ENCODE measurements at regions not wholly inside any gene's neighbourhood (a gene's known extent, or its start where the extent isn't known, plus 50 kb on each side); places are given as distances from the start of the nearest gene placed in this dataset.

DNA sequence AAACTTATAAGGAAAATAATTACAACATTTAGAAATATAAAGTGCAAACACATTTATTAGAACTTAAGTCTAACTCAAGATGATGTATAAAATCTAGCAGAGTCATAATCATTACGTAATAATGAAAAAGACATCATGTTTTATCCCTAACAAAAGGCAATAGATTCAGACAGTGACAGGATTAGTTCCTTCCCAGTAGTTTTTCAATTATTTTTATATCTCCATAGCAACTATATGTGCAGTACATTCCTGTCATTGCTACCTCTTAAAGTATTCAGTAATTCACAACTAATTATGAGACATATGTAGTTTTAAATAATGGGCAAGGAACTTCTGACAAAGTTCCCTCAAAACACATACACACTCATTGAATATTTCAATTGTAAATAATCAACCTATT lies 687.9 kb downstream of the CCDC85A start:
- TF ChIP-seq, protein P1, sequence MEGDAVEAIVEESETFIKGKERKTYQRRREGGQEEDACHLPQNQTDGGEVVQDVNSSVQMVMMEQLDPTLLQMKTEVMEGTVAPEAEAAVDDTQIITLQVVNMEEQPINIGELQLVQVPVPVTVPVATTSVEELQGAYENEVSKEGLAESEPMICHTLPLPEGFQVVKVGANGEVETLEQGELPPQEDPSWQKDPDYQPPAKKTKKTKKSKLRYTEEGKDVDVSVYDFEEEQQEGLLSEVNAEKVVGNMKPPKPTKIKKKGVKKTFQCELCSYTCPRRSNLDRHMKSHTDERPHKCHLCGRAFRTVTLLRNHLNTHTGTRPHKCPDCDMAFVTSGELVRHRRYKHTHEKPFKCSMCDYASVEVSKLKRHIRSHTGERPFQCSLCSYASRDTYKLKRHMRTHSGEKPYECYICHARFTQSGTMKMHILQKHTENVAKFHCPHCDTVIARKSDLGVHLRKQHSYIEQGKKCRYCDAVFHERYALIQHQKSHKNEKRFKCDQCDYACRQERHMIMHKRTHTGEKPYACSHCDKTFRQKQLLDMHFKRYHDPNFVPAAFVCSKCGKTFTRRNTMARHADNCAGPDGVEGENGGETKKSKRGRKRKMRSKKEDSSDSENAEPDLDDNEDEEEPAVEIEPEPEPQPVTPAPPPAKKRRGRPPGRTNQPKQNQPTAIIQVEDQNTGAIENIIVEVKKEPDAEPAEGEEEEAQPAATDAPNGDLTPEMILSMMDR (IDR thresholded peaks at IDR 0.05; ENCODE audit: unreplicated experiment): no peak
- intact Hi-C loops (cut with micrococcal nuclease; ENCODE audit: unreplicated experiment): no loop called here
- H3K4me3 Mint-ChIP-seq (ENCODE audit: low read depth, unreplicated experiment): no peak overlapping the region
- no peak for DNase-seq
- no peak overlapping the region for H3K27ac Mint-ChIP-seq (ENCODE audit: unreplicated experiment)
- CTCF ChIA-PET: no interaction called here
- H3K9me3 Mint-ChIP-seq (ENCODE audit: low read depth, unreplicated experiment): no peaks in the 10 kb centered on the region
- BruUV-seq (replicated peaks): no TSS peak
- no peaks in the 10 kb centered on the region for H3K36me3 Mint-ChIP-seq (ENCODE audit: insufficient read depth, unreplicated experiment)
- H3K27me3 Mint-ChIP-seq (ENCODE audit: unreplicated experiment): no peaks in the 10 kb centered on the region
- no peaks in the 10 kb centered on the region for H3K4me1 Mint-ChIP-seq (ENCODE audit: low read depth, unreplicated experiment)

DNA sequence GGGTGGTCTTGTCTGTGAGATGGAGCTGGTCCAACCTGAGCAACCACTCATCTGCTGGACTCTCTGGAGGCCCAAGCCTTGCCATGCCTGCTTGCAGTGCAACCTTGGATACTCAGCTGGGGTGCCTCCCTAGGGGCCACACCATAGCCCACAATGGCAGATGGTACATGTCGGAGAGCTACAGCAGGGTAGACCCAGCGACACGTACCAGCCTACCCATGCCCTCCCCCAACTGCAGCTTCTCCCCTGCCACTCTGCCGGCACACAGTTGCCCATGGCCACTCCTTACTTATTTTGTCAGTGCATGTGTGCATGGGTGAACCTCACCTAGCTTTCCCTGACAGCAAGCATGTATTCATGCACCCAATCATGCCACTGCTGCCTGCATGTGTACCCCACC lies 690.9 kb downstream of the CCDC85A start:
- TF ChIP-seq, protein P1 (IDR thresholded peaks at IDR 0.05; ENCODE audit: unreplicated experiment): no peak
- no peaks in the 10 kb centered on the region for H3K36me3 Mint-ChIP-seq (ENCODE audit: insufficient read depth, unreplicated experiment)
- H3K4me1 Mint-ChIP-seq (ENCODE audit: low read depth, unreplicated experiment): no peaks in the 10 kb centered on the region
- H3K4me3 Mint-ChIP-seq (ENCODE audit: low read depth, unreplicated experiment): no peak overlapping the region
- DNase-seq: no peak
- peaks cover 2% of the 10 kb centered on the region for H3K9me3 Mint-ChIP-seq (ENCODE audit: low read depth, unreplicated experiment)
- BruUV-seq (replicated peaks): no TSS peak
- H3K27ac Mint-ChIP-seq (ENCODE audit: unreplicated experiment): no peak overlapping the region
- no peaks in the 10 kb centered on the region for H3K27me3 Mint-ChIP-seq (ENCODE audit: unreplicated experiment)
- intact Hi-C loops (cut with micrococcal nuclease; ENCODE audit: unreplicated experiment): no loop called here
- CTCF ChIA-PET: no interaction called here

- Mint-ChIP-seq H3K27ac (ENCODE audit: unreplicated experiment) (no peak overlapping the region), H3K27me3 (ENCODE audit: unreplicated experiment) (no peaks in the 10 kb centered on the region), H3K36me3 (ENCODE audit: insufficient read depth, unreplicated experiment) (no peaks in the 10 kb centered on the region), H3K4me1 (ENCODE audit: low read depth, unreplicated experiment) (no peaks in the 10 kb centered on the region), H3K9me3 (ENCODE audit: low read depth, unreplicated experiment) (peaks cover 5% of the 10 kb centered on the region), H3K4me3 (ENCODE audit: low read depth, unreplicated experiment) (no peak overlapping the region)
- intact Hi-C loops (cut with micrococcal nuclease; ENCODE audit: unreplicated experiment): no loop called here
- BruUV-seq (replicated peaks): no TSS peak
- no peak for DNase-seq
- CTCF ChIA-PET: no interaction called here
- TF ChIP-seq, protein P1 (IDR thresholded peaks at IDR 0.05; ENCODE audit: unreplicated experiment): no peak
These were observed 705.9 kb downstream of the CCDC85A start for GRCh38 chr2:56889738-56890137.

- intact Hi-C loops (cut with micrococcal nuclease; ENCODE audit: unreplicated experiment): no loop called here
- H3K36me3 Mint-ChIP-seq (ENCODE audit: insufficient read depth, unreplicated experiment): no peaks in the 10 kb centered on the region
- H3K4me3 Mint-ChIP-seq (ENCODE audit: low read depth, unreplicated experiment): no peak overlapping the region
- TF ChIP-seq, protein P1 (IDR thresholded peaks at IDR 0.05; ENCODE audit: unreplicated experiment): no peak
- CTCF ChIA-PET: no interaction called here
- no peaks in the 10 kb centered on the region for H3K9me3 Mint-ChIP-seq (ENCODE audit: low read depth, unreplicated experiment)
- H3K27me3 Mint-ChIP-seq (ENCODE audit: unreplicated experiment): no peaks in the 10 kb centered on the region
- DNase-seq: no peak
- no peak overlapping the region for H3K27ac Mint-ChIP-seq (ENCODE audit: unreplicated experiment)
- H3K4me1 Mint-ChIP-seq (ENCODE audit: low read depth, unreplicated experiment): no peaks in the 10 kb centered on the region
- no TSS peak for BruUV-seq (replicated peaks)
These were observed 708.6 kb downstream of the CCDC85A start for GRCh38 chr2:56892382-56892781.

- H3K9me3 Mint-ChIP-seq (ENCODE audit: low read depth, unreplicated experiment): peaks cover under 1% of the 10 kb centered on the region
- TF ChIP-seq, protein P1 (IDR thresholded peaks at IDR 0.05; ENCODE audit: unreplicated experiment): no peak
- no TSS peak for BruUV-seq (replicated peaks)
- H3K4me3 Mint-ChIP-seq (ENCODE audit: low read depth, unreplicated experiment): no peak overlapping the region
- H3K4me1 Mint-ChIP-seq (ENCODE audit: low read depth, unreplicated experiment): no peaks in the 10 kb centered on the region
- no peaks in the 10 kb centered on the region for H3K27me3 Mint-ChIP-seq (ENCODE audit: unreplicated experiment)
- intact Hi-C loops (cut with micrococcal nuclease; ENCODE audit: unreplicated experiment): no loop called here
- no peak overlapping the region for H3K27ac Mint-ChIP-seq (ENCODE audit: unreplicated experiment)
- DNase-seq: no peak
- CTCF ChIA-PET: no interaction called here
- H3K36me3 Mint-ChIP-seq (ENCODE audit: insufficient read depth, unreplicated experiment): no peaks in the 10 kb centered on the region
These were observed 715.2 kb downstream of the CCDC85A start for GRCh38 chr2:56898986-56899385.

Measured in Calu3 (cell line).